NT2/D1 (cell line): ENCODE measurements at regions not wholly inside any gene's neighbourhood (a gene's known extent, or its start where the extent isn't known, plus 50 kb on each side); places are given as distances from the start of the nearest gene placed in this dataset.

Source experiments
- SUZ12 ChIP-seq: IDR thresholded peaks from 2 replicates; pipeline ENCODE4 v1.6.1; 2011; ENCODE audit not compliant: insufficient read length, insufficient read depth; ENCODE audit errors: extremely low read depth
- ZNF274 ChIP-seq: IDR thresholded peaks from 2 replicates; pipeline ENCODE4 v1.6.1; 2011; ENCODE audit warnings: mild to moderate bottlenecking, low read depth, low read length

GRCh38 chr3:43872901-43873300, 182.2 kb downstream of the ABHD5 start:
- TF ChIP-seq ZNF274 (no peak), SUZ12 (no peak)
